GM21528 (cell line): ENCODE measurements at regions not wholly inside any gene's neighbourhood (a gene's known extent, or its start where the extent isn't known, plus 50 kb on each side); places are given as distances from the start of the nearest gene placed in this dataset.
"Not testable (repeated sequence)": the region's sequence is repeated elsewhere in the genome, so short reads cannot be mapped to it uniquely, and the experiment has no call there.

Source experiments
- ATAC-seq: cut with Tn5 transposase; IDR thresholded peaks from one replicate; pipeline ENCODE4 v1.9.1; 2021; ENCODE audit warnings: mild to moderate bottlenecking, moderate library complexity; ENCODE audit not compliant: unreplicated experiment, low FRiP score

- ATAC-seq = no peak
These were observed 1377.2 kb upstream of the ZEB2 start for GRCh38 chr2:145897151-145897550.

- no peak for ATAC-seq
These were observed 1368.0 kb upstream of the ZEB2 start for GRCh38 chr2:145887915-145888314.

GRCh38 chr2:145880997-145881396 is 1361.1 kb upstream of the ZEB2 start:
- ATAC-seq = not testable (repeated sequence)

- no peak for ATAC-seq
These were observed 1355.1 kb upstream of the ZEB2 start for GRCh38 chr2:145875016-145875415.

GRCh38 chr2:145874466-145874865 is 1354.5 kb upstream of the ZEB2 start:
- no peak for ATAC-seq

GRCh38 chr2:145864501-145864900 is 1344.6 kb upstream of the ZEB2 start:
- no peak for ATAC-seq

- ATAC-seq = no peak
These were observed 1342.0 kb upstream of the ZEB2 start for GRCh38 chr2:145861940-145862339.

GRCh38 chr2:145860083-145860482 is 1340.2 kb upstream of the ZEB2 start:
- no peak for ATAC-seq

GRCh38 chr2:145855142-145855541 is 1335.2 kb upstream of the ZEB2 start:
- ATAC-seq = no peak

- ATAC-seq = no peak
These were observed 1334.3 kb upstream of the ZEB2 start for GRCh38 chr2:145854039-145854755.

GRCh38 chr2:145851730-145852129 is 1331.8 kb upstream of the ZEB2 start:
- ATAC-seq = no peak

- ATAC-seq = no peak
These were observed 1329.5 kb upstream of the ZEB2 start for GRCh38 chr2:145849466-145849865.

- no peak for ATAC-seq
These were observed 1327.1 kb upstream of the ZEB2 start for GRCh38 chr2:145846982-145847381.

GRCh38 chr2:145845923-145846322 is 1326.0 kb upstream of the ZEB2 start:
- no peak for ATAC-seq

GRCh38 chr2:145845207-145845894 is 1325.4 kb upstream of the ZEB2 start:
- no peak for ATAC-seq

GRCh38 chr2:145841973-145842372 is 1322.1 kb upstream of the ZEB2 start:
- no peak for ATAC-seq

- ATAC-seq = no peak
These were observed 1317.1 kb upstream of the ZEB2 start for GRCh38 chr2:145836986-145837385.

- no peak for ATAC-seq
These were observed 1315.7 kb upstream of the ZEB2 start for GRCh38 chr2:145835665-145836064.

GRCh38 chr2:145832681-145833080 is 1312.8 kb upstream of the ZEB2 start:
- no peak for ATAC-seq

GRCh38 chr2:145829931-145830330 is 1310.0 kb upstream of the ZEB2 start:
- no peak for ATAC-seq

- ATAC-seq = no peak
These were observed 1307.3 kb upstream of the ZEB2 start for GRCh38 chr2:145827235-145827634.

- no peak for ATAC-seq
These were observed 1304.5 kb upstream of the ZEB2 start for GRCh38 chr2:145824384-145824783.
